ENCODE measurements at regions not wholly inside any gene's neighbourhood (a gene's known extent, or its start where the extent isn't known, plus 50 kb on each side); places are given as distances from the start of the nearest gene placed in this dataset.

DNA sequence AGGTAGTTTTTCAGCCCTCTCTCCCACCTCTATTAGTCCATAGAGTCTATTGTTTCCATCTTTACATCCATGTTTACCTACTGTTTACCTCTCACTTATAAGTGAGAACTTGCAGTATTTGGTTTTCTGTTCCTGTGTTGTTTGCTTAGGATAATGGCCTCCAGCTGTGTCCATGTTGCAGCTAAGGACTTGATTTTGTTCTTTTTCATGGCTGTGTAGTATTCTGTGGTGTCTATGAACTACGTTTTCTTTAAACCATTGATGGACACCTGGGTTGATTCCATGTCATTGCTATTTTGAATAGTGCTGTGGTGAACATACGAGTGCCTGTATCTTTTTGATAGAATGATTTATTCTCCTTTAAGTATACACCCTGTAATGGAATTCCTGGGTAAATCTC lies 292.4 kb downstream of the PHF14 start:
- TF ChIP-seq, protein P1, sequence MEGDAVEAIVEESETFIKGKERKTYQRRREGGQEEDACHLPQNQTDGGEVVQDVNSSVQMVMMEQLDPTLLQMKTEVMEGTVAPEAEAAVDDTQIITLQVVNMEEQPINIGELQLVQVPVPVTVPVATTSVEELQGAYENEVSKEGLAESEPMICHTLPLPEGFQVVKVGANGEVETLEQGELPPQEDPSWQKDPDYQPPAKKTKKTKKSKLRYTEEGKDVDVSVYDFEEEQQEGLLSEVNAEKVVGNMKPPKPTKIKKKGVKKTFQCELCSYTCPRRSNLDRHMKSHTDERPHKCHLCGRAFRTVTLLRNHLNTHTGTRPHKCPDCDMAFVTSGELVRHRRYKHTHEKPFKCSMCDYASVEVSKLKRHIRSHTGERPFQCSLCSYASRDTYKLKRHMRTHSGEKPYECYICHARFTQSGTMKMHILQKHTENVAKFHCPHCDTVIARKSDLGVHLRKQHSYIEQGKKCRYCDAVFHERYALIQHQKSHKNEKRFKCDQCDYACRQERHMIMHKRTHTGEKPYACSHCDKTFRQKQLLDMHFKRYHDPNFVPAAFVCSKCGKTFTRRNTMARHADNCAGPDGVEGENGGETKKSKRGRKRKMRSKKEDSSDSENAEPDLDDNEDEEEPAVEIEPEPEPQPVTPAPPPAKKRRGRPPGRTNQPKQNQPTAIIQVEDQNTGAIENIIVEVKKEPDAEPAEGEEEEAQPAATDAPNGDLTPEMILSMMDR (IDR thresholded peaks at IDR 0.05), result no peak
- TF ChIP-seq POLR2A (IDR thresholded peaks at IDR 0.05), result no peak
